Neural cell (in vitro differentiated cells): ENCODE measurements at regions not wholly inside any gene's neighbourhood (a gene's known extent, or its start where the extent isn't known, plus 50 kb on each side); places are given as distances from the start of the nearest gene placed in this dataset.

ENCODE experiments used
- POLR2AphosphoS5 ChIP-seq: IDR thresholded peaks from 2 replicates; pipeline ENCODE4 v1.6.1; 2012
- TAF1 ChIP-seq: IDR thresholded peaks from 2 replicates; pipeline ENCODE4 v1.6.1; 2012; ENCODE audit warnings: low read depth
- TF ChIP-seq, protein P1 (sequence below): fragments of 450-650 bp; IDR thresholded peaks from 2 replicates; pipeline ENCODE4 v1.5.1; 2014; ENCODE audit warnings: antibody characterized with exemption, mild to moderate bottlenecking, moderate library complexity; ENCODE audit not compliant: poor library complexity, severe bottlenecking
- TF ChIP-seq, protein P2 (sequence below): IDR thresholded peaks from 2 replicates; pipeline ENCODE4 v1.6.1; 2012; ENCODE audit warnings: borderline replicate concordance

DNA sequence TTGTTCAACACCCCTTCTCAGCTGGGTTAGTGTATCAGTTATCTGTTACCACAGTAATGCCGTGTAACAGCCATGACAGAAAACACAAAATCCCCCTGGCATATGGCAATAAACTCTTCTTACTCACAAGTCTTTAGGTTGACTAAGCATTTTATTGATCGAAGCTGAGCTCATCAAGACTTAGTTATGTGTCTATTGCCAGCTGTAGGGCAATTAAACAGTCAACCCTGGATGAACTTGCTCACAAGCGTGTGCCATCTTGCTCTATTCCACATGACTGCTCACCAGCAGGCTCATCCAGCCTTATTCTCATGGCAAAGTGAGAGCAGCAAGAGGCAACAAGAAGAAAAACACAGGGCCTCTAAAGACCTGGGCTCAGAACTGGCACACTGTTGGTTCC lies 333.8 kb upstream of the PTBP2 start:
- TF ChIP-seq POLR2AphosphoS5: no peak
- TF ChIP-seq, protein P1, sequence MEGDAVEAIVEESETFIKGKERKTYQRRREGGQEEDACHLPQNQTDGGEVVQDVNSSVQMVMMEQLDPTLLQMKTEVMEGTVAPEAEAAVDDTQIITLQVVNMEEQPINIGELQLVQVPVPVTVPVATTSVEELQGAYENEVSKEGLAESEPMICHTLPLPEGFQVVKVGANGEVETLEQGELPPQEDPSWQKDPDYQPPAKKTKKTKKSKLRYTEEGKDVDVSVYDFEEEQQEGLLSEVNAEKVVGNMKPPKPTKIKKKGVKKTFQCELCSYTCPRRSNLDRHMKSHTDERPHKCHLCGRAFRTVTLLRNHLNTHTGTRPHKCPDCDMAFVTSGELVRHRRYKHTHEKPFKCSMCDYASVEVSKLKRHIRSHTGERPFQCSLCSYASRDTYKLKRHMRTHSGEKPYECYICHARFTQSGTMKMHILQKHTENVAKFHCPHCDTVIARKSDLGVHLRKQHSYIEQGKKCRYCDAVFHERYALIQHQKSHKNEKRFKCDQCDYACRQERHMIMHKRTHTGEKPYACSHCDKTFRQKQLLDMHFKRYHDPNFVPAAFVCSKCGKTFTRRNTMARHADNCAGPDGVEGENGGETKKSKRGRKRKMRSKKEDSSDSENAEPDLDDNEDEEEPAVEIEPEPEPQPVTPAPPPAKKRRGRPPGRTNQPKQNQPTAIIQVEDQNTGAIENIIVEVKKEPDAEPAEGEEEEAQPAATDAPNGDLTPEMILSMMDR: no peak
- no peak for TF ChIP-seq TAF1
- TF ChIP-seq, protein P2, sequence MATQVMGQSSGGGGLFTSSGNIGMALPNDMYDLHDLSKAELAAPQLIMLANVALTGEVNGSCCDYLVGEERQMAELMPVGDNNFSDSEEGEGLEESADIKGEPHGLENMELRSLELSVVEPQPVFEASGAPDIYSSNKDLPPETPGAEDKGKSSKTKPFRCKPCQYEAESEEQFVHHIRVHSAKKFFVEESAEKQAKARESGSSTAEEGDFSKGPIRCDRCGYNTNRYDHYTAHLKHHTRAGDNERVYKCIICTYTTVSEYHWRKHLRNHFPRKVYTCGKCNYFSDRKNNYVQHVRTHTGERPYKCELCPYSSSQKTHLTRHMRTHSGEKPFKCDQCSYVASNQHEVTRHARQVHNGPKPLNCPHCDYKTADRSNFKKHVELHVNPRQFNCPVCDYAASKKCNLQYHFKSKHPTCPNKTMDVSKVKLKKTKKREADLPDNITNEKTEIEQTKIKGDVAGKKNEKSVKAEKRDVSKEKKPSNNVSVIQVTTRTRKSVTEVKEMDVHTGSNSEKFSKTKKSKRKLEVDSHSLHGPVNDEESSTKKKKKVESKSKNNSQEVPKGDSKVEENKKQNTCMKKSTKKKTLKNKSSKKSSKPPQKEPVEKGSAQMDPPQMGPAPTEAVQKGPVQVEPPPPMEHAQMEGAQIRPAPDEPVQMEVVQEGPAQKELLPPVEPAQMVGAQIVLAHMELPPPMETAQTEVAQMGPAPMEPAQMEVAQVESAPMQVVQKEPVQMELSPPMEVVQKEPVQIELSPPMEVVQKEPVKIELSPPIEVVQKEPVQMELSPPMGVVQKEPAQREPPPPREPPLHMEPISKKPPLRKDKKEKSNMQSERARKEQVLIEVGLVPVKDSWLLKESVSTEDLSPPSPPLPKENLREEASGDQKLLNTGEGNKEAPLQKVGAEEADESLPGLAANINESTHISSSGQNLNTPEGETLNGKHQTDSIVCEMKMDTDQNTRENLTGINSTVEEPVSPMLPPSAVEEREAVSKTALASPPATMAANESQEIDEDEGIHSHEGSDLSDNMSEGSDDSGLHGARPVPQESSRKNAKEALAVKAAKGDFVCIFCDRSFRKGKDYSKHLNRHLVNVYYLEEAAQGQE: no peak
